Ramos (cell line): ENCODE measurements at regions not wholly inside any gene's neighbourhood (a gene's known extent, or its start where the extent isn't known, plus 50 kb on each side); places are given as distances from the start of the nearest gene placed in this dataset.

Experiments
- in situ Hi-C: fragments of 300-500 bp; cut with MboI; formaldehyde crosslinking; loops from one replicate; pipeline ENCODE4 v1.14.3; 2022; ENCODE audit warnings: low sequenced_read_pairs; ENCODE audit not compliant: unreplicated experiment

- in situ Hi-C loops: loop anchor here (25.0 kb wide), 1 partner anchor 529 kb away; no protein-coding TSS in a partner anchor
Observed at GRCh38 chr3:194983620-194984019, 287.3 kb downstream of the XXYLT1 start.

GRCh38 chr3:194984066-194984465 lies 286.9 kb downstream of the XXYLT1 start:
- in situ Hi-C loops: loop anchor here (25.0 kb wide), 1 partner anchor 528 kb away; no protein-coding TSS in a partner anchor

GRCh38 chr3:194984622-194985021 lies 286.3 kb downstream of the XXYLT1 start:
- in situ Hi-C loops: loop anchor here (25.0 kb wide), 1 partner anchor 528 kb away; no protein-coding TSS in a partner anchor

- in situ Hi-C loops: loop anchor here (25.0 kb wide), 1 partner anchor 527 kb away; no protein-coding TSS in a partner anchor
Observed at GRCh38 chr3:194985031-194985578, 285.9 kb downstream of the XXYLT1 start.

GRCh38 chr3:194986208-194987043 lies 284.5 kb downstream of the XXYLT1 start:
- in situ Hi-C loops: loop anchor here (25.0 kb wide), 1 partner anchor 526 kb away; no protein-coding TSS in a partner anchor

GRCh38 chr3:194987571-194988494 lies 283.1 kb downstream of the XXYLT1 start:
- in situ Hi-C loops: loop anchor here (25.0 kb wide), 1 partner anchor 524 kb away; no protein-coding TSS in a partner anchor

- in situ Hi-C loops: loop anchor here (25.0 kb wide), 1 partner anchor 524 kb away; no protein-coding TSS in a partner anchor
Observed at GRCh38 chr3:194988495-194989165, 282.3 kb downstream of the XXYLT1 start.

DNA sequence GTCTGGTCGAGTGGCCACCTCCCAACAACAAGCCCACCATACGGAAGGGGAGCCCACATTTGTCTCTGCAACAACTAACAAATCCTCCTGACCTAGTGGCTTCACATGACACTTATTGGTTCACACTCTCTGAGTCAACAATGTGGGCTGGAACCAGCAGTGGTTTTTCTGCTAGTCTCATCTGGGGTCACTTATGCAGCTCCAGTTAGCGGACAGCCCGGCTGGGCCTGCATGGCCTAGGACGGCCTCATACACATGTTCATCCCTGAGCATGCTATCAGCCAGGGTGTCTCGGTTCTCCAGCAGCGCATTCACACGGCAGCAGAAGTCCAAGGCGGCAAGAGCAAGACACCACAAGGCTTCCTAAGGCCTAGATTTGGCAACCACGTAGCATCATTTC lies 281.7 kb downstream of the XXYLT1 start:
- in situ Hi-C loops: loop anchor here (25.0 kb wide), 1 partner anchor 523 kb away; no protein-coding TSS in a partner anchor

GRCh38 chr3:194990454-194991337 lies 280.3 kb downstream of the XXYLT1 start:
- in situ Hi-C loops: loop anchor here (25.0 kb wide), 1 partner anchor 522 kb away; no protein-coding TSS in a partner anchor

DNA sequence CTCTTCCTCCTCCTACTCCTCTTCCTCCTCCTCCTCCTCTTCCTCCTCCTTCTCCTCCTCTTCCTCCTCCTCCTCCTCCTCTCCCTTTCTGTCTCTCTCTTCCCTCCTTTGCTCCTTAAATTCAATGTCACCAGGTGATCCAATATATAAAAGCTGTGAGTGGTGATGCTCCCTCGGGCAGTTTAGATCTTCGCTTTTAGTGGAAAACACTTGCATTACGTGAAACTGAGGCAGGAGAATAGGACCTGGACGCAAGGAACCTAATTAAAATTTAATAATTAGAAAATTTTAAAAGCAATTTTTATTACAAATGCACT lies 279.7 kb downstream of the XXYLT1 start:
- in situ Hi-C loops: loop anchor here (25.0 kb wide), 1 partner anchor 521 kb away; no protein-coding TSS in a partner anchor

DNA sequence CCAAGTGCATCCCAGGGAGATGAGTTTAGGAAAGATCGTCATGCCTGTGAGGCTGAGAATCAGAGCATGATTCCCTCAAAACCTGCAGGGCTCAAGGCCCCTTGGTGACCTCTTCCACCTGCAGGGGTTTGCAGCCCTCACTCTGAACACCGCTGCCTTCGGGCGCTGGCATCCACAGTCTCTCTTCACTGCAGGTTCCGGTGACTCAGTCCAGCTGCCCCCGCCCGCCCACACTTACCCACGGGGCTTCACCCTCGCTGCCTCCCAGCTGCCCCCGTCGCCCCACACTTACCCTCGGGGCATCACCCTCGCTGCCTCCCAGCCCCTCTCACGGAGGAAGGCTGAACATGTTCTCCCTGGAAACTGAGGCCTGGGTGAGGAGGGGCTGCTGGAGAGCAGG lies 277.1 kb downstream of the XXYLT1 start:
- in situ Hi-C loops: loop anchor here (25.0 kb wide), 1 partner anchor 518 kb away; no protein-coding TSS in a partner anchor

- in situ Hi-C loops: loop anchor here (25.0 kb wide), 1 partner anchor 518 kb away; no protein-coding TSS in a partner anchor
Observed at GRCh38 chr3:194994551-194994981, 276.4 kb downstream of the XXYLT1 start.

GRCh38 chr3:194995334-194995733 lies 275.6 kb downstream of the XXYLT1 start:
- in situ Hi-C loops: loop anchor here (25.0 kb wide), 1 partner anchor 517 kb away; no protein-coding TSS in a partner anchor

GRCh38 chr3:194995922-194996321 lies 275.0 kb downstream of the XXYLT1 start:
- in situ Hi-C loops: loop anchor here (25.0 kb wide), 1 partner anchor 516 kb away; no protein-coding TSS in a partner anchor

GRCh38 chr3:194996746-194997145 lies 274.2 kb downstream of the XXYLT1 start:
- in situ Hi-C loops: loop anchor here (25.0 kb wide), 1 partner anchor 516 kb away; no protein-coding TSS in a partner anchor

GRCh38 chr3:194998417-194998816 lies 272.5 kb downstream of the XXYLT1 start:
- in situ Hi-C loops: loop anchor here (25.0 kb wide), 1 partner anchor 514 kb away; no protein-coding TSS in a partner anchor

- in situ Hi-C loops: loop anchor here (25.0 kb wide), 1 partner anchor 513 kb away; no protein-coding TSS in a partner anchor
Observed at GRCh38 chr3:194998948-194999347, 272.0 kb downstream of the XXYLT1 start.

GRCh38 chr3:194999491-194999890 lies 271.5 kb downstream of the XXYLT1 start:
- in situ Hi-C loops: loop anchor here (25.0 kb wide), 1 partner anchor 513 kb away; no protein-coding TSS in a partner anchor
